Superior temporal gyrus (tissue), 1 donor: ENCODE measurements at regions not wholly inside any gene's neighbourhood (a gene's known extent, or its start where the extent isn't known, plus 50 kb on each side); places are given as distances from the start of the nearest gene placed in this dataset.

Experiments
- DNase-seq: peaks from one replicate; pipeline ENCODE4 v3.0.0-alpha.2; 2016; ENCODE audit errors: extremely low spot score

DNA sequence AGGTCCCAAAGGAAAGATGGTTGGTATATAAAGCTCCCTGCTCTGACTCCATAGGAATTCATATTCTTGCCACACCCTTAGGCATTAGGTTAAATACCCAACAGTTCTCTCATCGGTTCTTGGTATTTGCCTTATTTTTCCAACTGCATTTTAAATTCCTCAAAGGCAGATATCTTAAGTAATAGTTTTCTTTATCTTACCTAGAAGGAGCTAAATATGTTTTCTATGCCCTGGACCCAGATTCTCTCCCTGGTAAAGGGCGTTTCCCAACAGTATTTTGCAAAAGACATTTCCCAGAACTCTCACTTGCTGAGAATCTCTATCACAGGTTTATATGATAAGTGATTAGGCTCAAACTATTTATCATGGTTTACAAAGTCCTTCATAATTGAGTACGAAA is 158.6 kb upstream of the BDNF start:
- no peak for DNase-seq

- no peak for DNase-seq
Observed at GRCh38 chr11:27857588-27857987, 157.3 kb upstream of the BDNF start.

- no peak for DNase-seq
Observed at GRCh38 chr11:27857014-27857413, 156.8 kb upstream of the BDNF start.

DNA sequence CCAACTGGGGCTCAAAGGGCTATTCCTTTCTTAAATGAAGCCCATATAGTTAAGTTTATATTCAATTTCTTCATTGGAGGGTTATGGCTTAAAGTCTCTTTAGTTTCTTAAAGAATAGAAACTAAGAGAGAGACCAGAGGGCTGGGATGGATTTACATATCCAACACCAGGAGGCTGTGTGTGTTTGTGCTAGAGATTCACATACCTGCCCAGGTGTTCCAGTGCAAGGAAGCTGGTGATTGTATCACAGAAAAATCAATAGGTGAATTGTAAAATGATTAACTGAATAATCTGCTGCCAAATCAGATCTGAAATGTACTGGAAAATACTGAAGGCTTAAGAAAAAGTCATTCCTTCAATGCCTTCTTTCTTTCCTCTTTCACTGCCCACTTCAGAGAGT is 148.2 kb upstream of the BDNF start:
- DNase-seq: no peak

GRCh38 chr11:27847496-27847895 is 147.2 kb upstream of the BDNF start:
- no peak for DNase-seq

- DNase-seq: no peak
Observed at GRCh38 chr11:27842290-27842689, 142.0 kb upstream of the BDNF start.

DNA sequence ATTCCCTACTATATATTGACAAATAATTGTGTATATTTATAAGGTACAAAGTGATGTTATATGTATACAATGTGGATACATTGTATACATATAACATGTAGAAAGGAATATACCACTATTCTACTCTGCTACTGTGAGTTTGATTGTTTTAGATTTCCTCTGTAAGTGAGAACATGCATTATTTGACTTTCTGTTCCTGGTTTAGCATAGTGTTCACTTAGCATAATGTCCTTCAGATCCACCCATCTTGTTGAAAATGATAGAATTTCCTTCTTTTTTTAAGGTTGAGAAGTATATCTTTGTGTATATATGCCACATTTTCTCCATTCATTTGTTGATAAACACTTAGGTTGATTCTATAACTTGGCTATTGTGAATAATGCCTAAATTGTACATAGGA is 140.8 kb upstream of the BDNF start:
- no peak for DNase-seq

- DNase-seq: no peak
Observed at GRCh38 chr11:27839226-27839913, 139.1 kb upstream of the BDNF start.

- DNase-seq: no peak
Observed at GRCh38 chr11:27838674-27839073, 138.4 kb upstream of the BDNF start.

DNA sequence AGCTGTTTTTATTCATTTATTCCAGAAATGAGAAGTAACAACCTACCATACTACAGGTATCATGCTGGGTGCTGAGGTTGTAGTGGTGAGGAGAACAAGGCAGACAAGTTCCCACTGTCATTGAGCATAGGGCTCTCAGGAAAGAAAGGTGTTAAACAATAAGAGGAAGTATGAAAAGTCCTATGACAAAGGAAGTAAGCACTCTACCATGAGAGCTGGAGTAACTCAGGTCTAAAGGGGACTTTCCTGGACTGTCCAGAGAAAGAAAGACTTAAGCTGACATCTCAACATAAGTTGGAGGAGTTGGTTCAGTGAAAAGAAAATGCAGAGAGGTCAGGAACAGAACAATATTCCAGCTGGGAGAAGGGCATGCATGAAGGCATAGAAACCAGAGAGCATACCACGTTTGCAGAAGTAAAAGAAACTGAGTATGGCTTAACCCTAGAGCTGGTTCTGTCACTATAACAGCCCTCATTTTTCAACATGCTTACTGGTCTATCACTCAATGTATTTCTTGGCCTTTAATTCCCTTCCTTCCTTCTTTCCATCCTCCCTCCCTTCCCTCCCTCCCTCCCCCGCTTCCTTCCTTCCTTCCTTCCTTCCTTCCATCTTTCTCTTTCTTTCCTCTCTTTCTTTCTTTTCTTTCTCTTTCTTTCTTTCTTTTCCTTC is 137.8 kb upstream of the BDNF start:
- no peak for DNase-seq

DNA sequence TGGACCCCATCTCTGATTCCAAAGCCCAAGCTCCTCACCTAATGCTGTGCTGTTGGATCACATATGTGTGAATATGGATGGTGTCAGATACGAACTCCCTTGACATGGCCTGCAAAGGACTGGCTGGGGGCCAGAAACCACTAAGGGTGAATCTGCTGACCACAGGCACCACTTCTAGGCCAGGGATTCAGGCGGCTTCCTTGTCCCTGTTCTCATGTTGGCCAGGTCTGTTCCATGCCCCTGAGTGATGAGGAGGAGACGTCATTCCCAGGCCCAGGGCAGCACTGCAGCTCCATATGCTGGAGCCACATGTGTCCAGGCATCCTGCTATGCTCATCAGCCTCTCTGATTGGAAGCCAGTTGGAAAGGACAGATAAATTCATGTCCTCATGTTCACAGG is 130.0 kb upstream of the BDNF start:
- DNase-seq: no peak

GRCh38 chr11:27820249-27820648 is 120.0 kb upstream of the BDNF start:
- no peak for DNase-seq

DNA sequence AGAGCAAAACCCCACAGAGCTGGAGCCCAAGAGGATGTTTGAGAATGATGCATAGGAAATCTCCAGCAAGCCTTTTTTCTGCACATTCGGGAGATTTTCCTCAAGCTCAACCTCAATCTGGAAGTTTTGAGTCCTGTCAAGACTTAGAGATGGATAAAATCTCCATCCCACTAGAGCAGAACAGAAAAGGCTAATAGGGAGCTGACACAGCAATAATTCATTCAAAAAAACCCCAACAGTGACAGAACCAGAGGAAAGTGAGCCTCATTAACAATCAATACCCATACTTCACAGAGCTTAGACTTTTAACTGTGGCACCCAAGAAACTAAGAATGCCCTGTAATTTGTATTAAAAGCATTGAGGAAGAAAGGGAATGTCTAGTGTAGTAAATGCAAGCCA is 115.9 kb upstream of the BDNF start:
- DNase-seq: no peak

GRCh38 chr11:27812341-27812740 is 112.1 kb upstream of the BDNF start:
- no peak for DNase-seq

GRCh38 chr11:27807596-27807995 is 107.3 kb upstream of the BDNF start:
- DNase-seq: no peak

GRCh38 chr11:27806122-27806521 is 105.9 kb upstream of the BDNF start:
- DNase-seq: no peak

DNA sequence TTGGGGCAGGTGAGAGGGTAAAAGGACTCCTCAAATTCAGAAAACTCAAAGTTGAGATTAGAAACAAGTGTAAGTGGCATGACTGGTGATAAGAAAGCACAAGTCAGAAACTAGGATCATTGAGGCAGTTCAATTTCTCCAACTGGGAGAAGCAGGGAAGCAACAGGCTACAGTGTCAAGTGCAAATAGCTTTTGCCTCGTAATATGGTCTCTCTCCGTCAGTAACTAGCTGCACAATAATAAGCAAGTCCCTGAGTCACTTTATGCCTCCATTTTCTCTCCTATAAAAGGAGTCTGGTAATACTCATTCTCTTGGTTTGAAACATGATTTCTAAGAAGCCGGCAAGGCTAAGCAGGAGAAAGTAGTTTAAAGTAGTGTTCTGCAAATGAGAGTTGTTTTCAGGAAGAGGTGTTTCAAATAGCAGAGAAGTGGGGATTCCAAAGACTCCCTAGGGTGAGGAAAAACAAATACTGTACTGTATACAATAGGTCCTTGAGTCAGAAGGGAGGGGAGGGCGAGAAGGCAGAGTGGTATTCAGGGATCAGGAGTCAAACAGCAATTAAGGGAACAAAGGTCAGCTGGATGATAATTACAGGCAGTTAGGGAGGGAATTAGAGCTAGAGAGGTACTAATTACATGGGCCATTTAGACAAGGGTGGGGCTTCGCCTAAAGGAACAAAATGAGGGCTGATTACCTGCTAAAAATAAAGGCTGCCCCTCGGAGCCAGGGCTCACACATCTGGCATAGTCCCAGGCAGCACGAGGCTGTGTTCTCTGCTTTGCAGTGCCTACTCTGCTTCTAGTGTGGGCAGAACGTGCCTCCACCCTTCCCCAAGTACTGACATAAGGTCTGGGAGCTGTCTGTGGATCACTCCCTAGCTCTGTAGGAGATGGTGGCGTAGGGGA is 96.0 kb upstream of the BDNF start:
- DNase-seq: no peak

DNA sequence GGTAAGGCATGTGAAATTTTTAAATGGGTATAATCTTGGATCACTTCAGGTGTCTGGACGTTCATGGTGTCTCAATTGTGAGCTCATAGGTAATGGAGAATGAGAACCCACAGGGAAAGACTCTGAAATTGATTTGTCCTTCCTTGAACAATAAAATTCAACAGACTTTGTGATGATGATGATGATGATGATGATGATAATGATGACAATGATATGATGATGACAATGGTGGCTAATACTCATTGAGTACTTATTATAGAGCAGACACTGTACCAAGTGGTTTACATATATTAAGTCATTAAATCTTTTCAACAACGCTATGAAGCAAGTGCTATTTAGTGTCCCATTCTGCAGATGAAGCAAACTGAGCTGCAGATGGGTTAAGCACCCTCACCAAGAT is 86.6 kb upstream of the BDNF start:
- no peak for DNase-seq

DNA sequence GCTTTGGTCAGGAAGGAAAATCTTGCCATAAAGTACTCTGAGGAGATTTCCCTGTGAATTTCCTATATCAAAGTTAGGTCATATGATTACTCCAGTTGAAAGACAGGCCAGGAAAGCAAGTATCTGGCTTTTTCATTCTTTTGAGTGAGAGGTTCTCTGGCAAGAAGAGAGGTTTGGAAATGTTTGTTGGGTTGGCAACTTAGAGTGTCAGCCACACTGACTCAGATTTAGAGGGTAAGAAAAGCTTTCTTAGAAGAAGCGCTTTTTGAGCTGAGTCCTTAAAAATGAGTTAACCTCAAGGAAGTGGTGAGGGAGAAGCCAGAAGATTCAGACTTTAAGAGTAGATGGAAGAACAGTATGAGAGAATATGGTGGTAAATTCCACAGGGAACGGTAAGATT is 86.1 kb upstream of the BDNF start:
- no peak for DNase-seq

DNA sequence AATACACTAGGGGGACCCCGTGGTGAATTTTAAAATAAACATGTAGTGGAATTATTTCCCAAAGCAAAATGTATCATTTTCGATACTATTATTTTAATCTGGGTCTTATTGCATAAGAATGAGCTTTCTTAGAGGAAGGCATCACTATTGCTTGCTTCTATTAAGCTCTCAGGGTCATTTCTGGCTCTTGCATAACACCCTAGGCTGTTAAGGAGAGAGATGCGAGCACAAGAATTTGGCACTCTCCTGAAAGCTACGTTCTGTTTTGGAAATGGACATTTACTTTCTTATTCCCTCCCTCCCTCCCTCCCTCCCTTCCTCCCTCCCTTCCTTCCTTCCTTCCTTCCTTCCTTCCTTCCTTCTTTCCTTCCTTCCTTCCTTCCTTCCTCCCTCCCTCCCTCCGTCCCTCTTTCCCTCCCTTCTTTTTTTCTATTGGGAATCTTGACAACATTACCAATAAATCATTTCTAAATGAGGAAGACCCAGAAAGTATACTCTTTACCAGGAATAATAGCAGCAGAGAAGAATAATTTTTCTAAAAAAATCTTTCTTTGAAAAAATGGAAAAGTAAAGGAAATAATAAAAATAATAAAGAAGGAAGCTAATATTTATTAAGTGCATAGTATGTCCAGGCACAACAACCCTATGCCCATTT is 83.6 kb upstream of the BDNF start:
- no peak for DNase-seq

GRCh38 chr11:27777033-27777432 is 76.8 kb upstream of the BDNF start:
- DNase-seq: no peak

DNA sequence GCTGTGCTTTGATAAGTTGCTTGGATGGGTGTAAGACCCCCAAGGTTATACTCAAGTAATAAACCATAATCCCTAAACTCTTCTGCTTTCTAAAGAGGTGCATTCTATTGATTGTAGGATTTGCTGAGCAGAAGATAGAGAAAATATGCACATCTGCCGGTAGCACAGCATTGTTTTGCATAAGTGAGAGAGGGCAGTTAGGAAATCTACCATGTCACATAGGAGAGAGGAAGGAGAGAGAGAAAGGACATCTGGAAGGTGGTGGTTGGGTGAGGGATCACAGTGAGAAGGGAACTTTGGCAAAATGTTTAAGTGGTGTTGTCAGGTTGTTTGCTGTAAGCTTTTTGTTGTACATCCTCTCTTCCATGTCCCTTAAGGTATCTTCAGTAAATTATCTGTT is 73.6 kb upstream of the BDNF start:
- no peak for DNase-seq
